Heart left ventricle (tissue), 16 donors: ENCODE measurements at regions not wholly inside any gene's neighbourhood (a gene's known extent, or its start where the extent isn't known, plus 50 kb on each side); places are given as distances from the start of the nearest gene placed in this dataset.

Source experiments
- ATAC-seq, 4 donors: fragments of 200-7000 bp; cut with Tn5 transposase; one replicate each; pipeline ENCODE4 v1.9.1; 2020 to 2022; ENCODE audit warnings: moderate library complexity in 4 of 4, mild to moderate bottlenecking in 3 of 4, moderate number of reproducible peaks in 1 of 4
- DNase-seq, 5 donors: peaks; one replicate each; pipeline ENCODE4 v3.0.0-alpha.2; 2020
- H3K27ac ChIP-seq, 12 donors: fragments of 200-600 bp; sonication (generic) in 4 of 12; one replicate each; pipeline versions ENCODE4 v1.5.0 to v1.8.0; 2016 to 2022; ENCODE audit warnings: mild to moderate bottlenecking in 2 of 12
- H3K27me3 ChIP-seq, 9 donors: fragments of 200-600 bp; sonication (generic) in 2 of 9; one replicate each; pipeline versions ENCODE4 v1.5.1 to v1.8.0; 2016 to 2022; ENCODE audit warnings: mild to moderate bottlenecking in 3 of 9
- H3K36me3 ChIP-seq, 9 donors: fragments of 200-600 bp; sonication (generic) in 2 of 9; one replicate each; pipeline versions ENCODE4 v1.5.0 to v1.8.0; 2018 to 2022; ENCODE audit warnings: mild to moderate bottlenecking in 2 of 9
- H3K4me1 ChIP-seq, 12 donors: fragments of 200-600 bp; sonication (generic) in 4 of 12; one replicate each; pipeline versions ENCODE4 v1.5.0 to v1.8.0; 2016 to 2022; ENCODE audit warnings: mild to moderate bottlenecking in 3 of 12
- H3K4me3 ChIP-seq, 12 donors: fragments of 200-600 bp; sonication (generic) in 4 of 12; one replicate each; pipeline versions ENCODE4 v1.5.0 to v1.8.0; 2017 to 2022; ENCODE audit warnings: mild to moderate bottlenecking in 9 of 12, moderate library complexity in 4 of 12
- H3K9me3 ChIP-seq, 12 donors: fragments of 200-600 bp; sonication (generic) in 4 of 12; one replicate each; pipeline versions ENCODE4 v1.5.0 to v1.8.0; 2016 to 2022; ENCODE audit warnings: mild to moderate bottlenecking in 1 of 12
- POLR2A ChIP-seq, 2 donors: fragments of 450-650 bp; IDR thresholded peaks; one replicate each; pipeline ENCODE4 v1.6.1; 2017; ENCODE audit warnings: antibody characterized with exemption in 2 of 2, mild to moderate bottlenecking in 2 of 2, moderate library complexity in 2 of 2
- WGBS, 4 donors: extraction: QIAGEN DNeasy Blood & Tissue Kit in 2 of 4; methylation state at CpG; one replicate each; pipeline versions ENCODE4 v1.1.5 to v1.1.7; 2013 to 2018; 5-methylcytosine and 5-hydroxymethylcytosine counted together
- intact Hi-C, 10 donors: fragments of 100-400 bp; cut with DNase I; formaldehyde crosslinking; loops; one replicate each; pipeline versions ENCODE4 v1.11.1 to v1.14.2; 2022
- TF ChIP-seq, protein P1 (sequence below), 12 donors: fragments of 200-600 bp; sonication (generic) in 4 of 12; IDR thresholded peaks; one replicate each; pipeline versions ENCODE4 v1.5.0 to v1.8.0; 2018 to 2022; ENCODE audit warnings: antibody characterized with exemption in 12 of 12, mild to moderate bottlenecking in 5 of 12
- donor health status: ischemic (EF 13 %, LVEDD 7.1; RV severe dilation, severe dysfunction).
- donor health status: healthy with polysubstance abuse.
- donor health status: DM: no; HTN: yes; CAD: no.
- donor health status: DM: no; HTN: no; CAD: no.
- donor health status: ischemic (EF 25% LVEDD 6.9; RV normal size, moderate dysfunction).
- donor health status: ischemic (EF 25% LVEDD 5.7; RV mildly dilated, moderate dysfunction).
- donor health status: healthy.
- donor health status: DM: yes; HTN: yes; CAD: no.
- donor health status: ischemic (EF 35%, LVEDD 5.7; RV mildly dilated, moderate dysfunction).
- donor health status: nonischemic (EF 11% LVEDD 7.7; RV severe dilation, severe dysfunction).
- donor health status: DM: yes; HTN: yes; CAD: no.
- donor health status: PGD.
- donor health status: ischemic (EF 29% LVEDD 5.4; RV normal size, mild dysfunction).
- donor health status: nonischemic (EF 23%, LVEDD 6.1; RV moderate dilation, normal function).

DNA sequence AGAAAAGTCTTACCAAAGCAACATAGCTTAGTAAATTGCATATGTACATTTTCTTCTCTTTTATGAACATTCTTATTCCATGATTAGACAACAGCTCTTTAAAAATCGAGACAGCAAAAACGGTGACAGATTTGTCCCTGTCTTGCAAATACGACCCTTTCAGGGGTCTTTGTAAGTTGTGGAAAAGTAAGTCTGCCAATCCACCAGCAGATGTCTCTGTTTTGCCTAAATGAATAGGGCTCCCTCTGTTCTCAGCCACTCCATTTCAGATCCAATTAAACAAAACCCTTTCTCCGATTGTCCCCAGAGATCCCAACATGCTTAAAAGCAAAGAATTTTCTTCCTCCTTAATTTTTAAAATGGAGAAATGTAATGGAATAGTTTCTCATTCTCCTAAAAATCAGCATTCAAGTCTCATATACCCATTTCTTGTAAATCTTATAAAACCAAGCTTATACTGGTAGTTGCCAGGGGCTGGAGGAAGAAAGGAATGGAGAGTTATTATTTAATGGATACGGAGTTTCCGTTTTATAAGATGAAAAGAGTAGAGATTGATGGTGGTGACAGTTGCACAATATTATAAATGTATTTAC is 61.0 kb upstream of the NFE2L3 start:
- ATAC-seq (peak in 3 of 4 donors; percentile 45 to 64 (median 51)), DNase-seq (no peak)
- Histone ChIP-seq H3K4me1 (peaks cover 0 to 6% (median 0%) of the 10 kb centered on the region in 12 donors), H3K27ac (no peak overlapping the region), H3K9me3 (no peaks in the 10 kb centered on the region), H3K36me3 (no peaks in the 10 kb centered on the region), H3K4me3 (peak overlapping the region in 1 of 12 donors; percentile 4), H3K27me3 (peaks cover 0 to 6% (median 0%) of the 10 kb centered on the region in 9 donors)
- WGBS, 4 donors = 10 to 15% (median 14%) methylated on average over 6 of the region's 6 CpGs
- no peak for TF ChIP-seq POLR2A (IDR thresholded peaks at IDR 0.05)
- TF ChIP-seq, protein P1, sequence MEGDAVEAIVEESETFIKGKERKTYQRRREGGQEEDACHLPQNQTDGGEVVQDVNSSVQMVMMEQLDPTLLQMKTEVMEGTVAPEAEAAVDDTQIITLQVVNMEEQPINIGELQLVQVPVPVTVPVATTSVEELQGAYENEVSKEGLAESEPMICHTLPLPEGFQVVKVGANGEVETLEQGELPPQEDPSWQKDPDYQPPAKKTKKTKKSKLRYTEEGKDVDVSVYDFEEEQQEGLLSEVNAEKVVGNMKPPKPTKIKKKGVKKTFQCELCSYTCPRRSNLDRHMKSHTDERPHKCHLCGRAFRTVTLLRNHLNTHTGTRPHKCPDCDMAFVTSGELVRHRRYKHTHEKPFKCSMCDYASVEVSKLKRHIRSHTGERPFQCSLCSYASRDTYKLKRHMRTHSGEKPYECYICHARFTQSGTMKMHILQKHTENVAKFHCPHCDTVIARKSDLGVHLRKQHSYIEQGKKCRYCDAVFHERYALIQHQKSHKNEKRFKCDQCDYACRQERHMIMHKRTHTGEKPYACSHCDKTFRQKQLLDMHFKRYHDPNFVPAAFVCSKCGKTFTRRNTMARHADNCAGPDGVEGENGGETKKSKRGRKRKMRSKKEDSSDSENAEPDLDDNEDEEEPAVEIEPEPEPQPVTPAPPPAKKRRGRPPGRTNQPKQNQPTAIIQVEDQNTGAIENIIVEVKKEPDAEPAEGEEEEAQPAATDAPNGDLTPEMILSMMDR (IDR thresholded peaks at IDR 0.05) = peak; percentile 47 to 75 (median 63)
- intact Hi-C loops = loop anchor here in 9 of 10 donors (1.0 to 10.0 kb wide), 9 partner anchors 106 to 576 kb away; partner anchors contain the start of genes CBX3 (in 1 of the 9) and HNRNPA2B1 (in 1 of the 9)

DNA sequence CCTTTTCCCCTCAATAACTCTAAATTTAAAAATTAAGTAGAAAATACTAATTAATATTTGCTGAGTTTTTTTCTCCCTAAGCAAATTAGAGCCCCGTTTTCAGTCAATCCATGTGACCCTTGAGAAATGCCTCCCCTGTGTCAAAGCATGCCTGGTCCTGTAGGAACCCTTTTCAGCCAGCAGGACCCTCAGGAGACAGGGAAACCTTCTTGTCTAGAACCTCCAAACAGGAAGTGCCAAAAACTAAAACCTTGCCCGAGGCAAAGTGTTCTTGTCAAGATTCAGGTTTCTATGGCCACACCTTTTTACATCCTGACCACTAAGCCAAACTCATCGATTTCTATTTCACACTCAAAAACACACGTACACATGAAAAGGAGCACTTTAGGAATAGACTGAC is 60.1 kb upstream of the NFE2L3 start:
- Histone ChIP-seq H3K4me1 (peaks cover 0 to 6% (median 0%) of the 10 kb centered on the region in 12 donors), H3K27ac (no peak overlapping the region), H3K36me3 (no peaks in the 10 kb centered on the region), H3K9me3 (no peaks in the 10 kb centered on the region), H3K4me3 (no peak overlapping the region), H3K27me3 (peaks cover 0 to 6% (median 0%) of the 10 kb centered on the region in 9 donors)
- TF ChIP-seq POLR2A (IDR thresholded peaks at IDR 0.05) = no peak
- TF ChIP-seq, protein P1 (IDR thresholded peaks at IDR 0.05) = no peak
- no peak for DNase-seq
- intact Hi-C loops = loop anchor here (1.0 to 10.0 kb wide), 9 partner anchors 105 to 575 kb away; partner anchors contain the start of genes CBX3 (in 1 of the 10) and HNRNPA2B1 (in 1 of the 10)
- no peak for ATAC-seq
- 65 to 77% (median 66%) methylated on average over 4 of the region's 4 CpGs for WGBS, 4 donors

DNA sequence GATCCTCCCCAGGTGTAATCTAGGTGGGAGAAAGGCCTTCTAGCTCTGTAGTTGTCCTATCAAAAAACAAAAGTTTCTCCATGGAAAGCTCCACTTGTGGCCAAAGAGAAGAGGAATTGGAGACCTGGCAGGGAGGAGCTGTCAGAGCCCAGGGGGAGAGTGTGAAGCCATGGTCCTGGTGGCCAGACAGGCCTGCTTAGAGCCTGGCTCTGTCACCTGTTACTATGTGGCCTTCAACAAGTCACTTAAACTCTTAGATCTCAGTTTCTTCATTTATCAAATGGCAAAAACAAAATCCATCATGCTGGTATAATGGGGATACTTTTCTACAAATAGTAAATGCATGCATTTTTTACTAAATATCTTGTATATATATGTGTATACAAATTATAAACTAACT is 59.0 kb upstream of the NFE2L3 start:
- no peak for DNase-seq
- no peak overlapping the region for H3K27ac ChIP-seq
- peaks cover 0 to 6% (median 0%) of the 10 kb centered on the region in 9 donors for H3K27me3 ChIP-seq
- TF ChIP-seq, protein P1 (IDR thresholded peaks at IDR 0.05) = no peak
- TF ChIP-seq POLR2A (IDR thresholded peaks at IDR 0.05) = no peak
- ATAC-seq = no peak
- peaks cover 0 to 6% (median 0%) of the 10 kb centered on the region in 12 donors for H3K4me1 ChIP-seq
- no peaks in the 10 kb centered on the region for H3K36me3 ChIP-seq
- intact Hi-C loops = loop anchor here in 8 of 10 donors (2.0 to 10.0 kb wide), 7 partner anchors 104 to 574 kb away; partner anchors contain the start of genes CBX3 (in 1 of the 8) and HNRNPA2B1 (in 1 of the 8)
- no peak overlapping the region for H3K4me3 ChIP-seq
- H3K9me3 ChIP-seq = no peaks in the 10 kb centered on the region

GRCh38 chr7:26096136-26096535 is 55.9 kb upstream of the NFE2L3 start:
- peaks cover 0 to 6% (median 0%) of the 10 kb centered on the region in 9 donors for H3K27me3 ChIP-seq
- peaks cover 0 to under 1% (median 0%) of the 10 kb centered on the region in 12 donors for H3K4me1 ChIP-seq
- WGBS, 4 donors = 74 to 83% (median 81%) methylated on average over 3 of the region's 3 CpGs
- no peaks in the 10 kb centered on the region for H3K9me3 ChIP-seq
- TF ChIP-seq, protein P1 (IDR thresholded peaks at IDR 0.05) = no peak
- no peak for TF ChIP-seq POLR2A (IDR thresholded peaks at IDR 0.05)
- intact Hi-C loops = loop anchor here in 1 of 10 donors (10.0 kb wide), 1 partner anchor 569 kb away; no protein-coding TSS in a partner anchor
- no peak for DNase-seq
- H3K36me3 ChIP-seq = no peaks in the 10 kb centered on the region
- H3K27ac ChIP-seq = no peak overlapping the region
- no peak for ATAC-seq
- no peak overlapping the region for H3K4me3 ChIP-seq
